Neural progenitor cell (in vitro differentiated cells): ENCODE measurements at regions not wholly inside any gene's neighbourhood (a gene's known extent, or its start where the extent isn't known, plus 50 kb on each side); places are given as distances from the start of the nearest gene placed in this dataset.

ENCODE experiments used
- DNase-seq: peaks from one replicate; pipeline ENCODE4 v3.0.0-alpha.2; 2016; ENCODE audit warnings: low spot score
- H2AFZ ChIP-seq: fragments of 200-600 bp; sonication (generic); replicated peaks from 2 replicates; pipeline ENCODE4 v1.6.1; 2016; ENCODE audit warnings: antibody characterized with exemption
- H3F3A ChIP-seq: fragments of 200-600 bp; sonication (generic); 2 replicates; pipeline ENCODE4 v1.6.1; 2016; ENCODE audit warnings: antibody characterized with exemption, low read depth
- H3K27ac ChIP-seq: fragments of 200-600 bp; sonication (generic); 2 replicates; pipeline ENCODE4 v1.5.1; 2016; ENCODE audit warnings: mild to moderate bottlenecking
- H3K27me3 ChIP-seq: fragments of 200-600 bp; sonication (generic); 2 replicates; pipeline ENCODE4 v1.6.1; 2016; ENCODE audit warnings: mild to moderate bottlenecking, moderate library complexity
- H3K36me3 ChIP-seq: fragments of 200-600 bp; sonication (generic); 2 replicates; pipeline ENCODE4 v1.5.1; 2016
- H3K4me1 ChIP-seq: fragments of 200-600 bp; sonication (generic); 2 replicates; pipeline ENCODE4 v1.6.1; 2016; ENCODE audit warnings: mixed run types
- H3K4me2 ChIP-seq: fragments of 200-600 bp; sonication (generic); 2 replicates; pipeline ENCODE4 v1.6.1; 2016
- H3K4me3 ChIP-seq: fragments of 200-600 bp; sonication (generic); 2 replicates; pipeline ENCODE4 v1.5.1; 2016
- H3K79me2 ChIP-seq: fragments of 200-600 bp; sonication (generic); 2 replicates; pipeline ENCODE4 v1.6.1; 2016; ENCODE audit warnings: low read depth
- H3K9ac ChIP-seq: fragments of 200-600 bp; sonication (generic); 2 replicates; pipeline ENCODE4 v1.6.1; 2016
- H3K9me3 ChIP-seq: fragments of 200-600 bp; sonication (generic); 2 replicates; pipeline ENCODE4 v1.5.1; 2016; ENCODE audit warnings: low read depth
- H4K20me1 ChIP-seq: fragments of 200-600 bp; sonication (generic); 2 replicates; pipeline ENCODE4 v1.6.1; 2016; ENCODE audit warnings: low read depth
- H3K27ac Mint-ChIP-seq: 3 replicates; pipeline ENCODE4 v1.8.0; 2021; ENCODE audit warnings: mixed read lengths
- H3K27me3 Mint-ChIP-seq: 2 replicates; pipeline ENCODE4 v1.8.0; 2022; ENCODE audit warnings: low read depth, mild to moderate bottlenecking, inconsistent platforms, moderate library complexity, mixed read lengths; ENCODE audit not compliant: insufficient read depth
- H3K36me3 Mint-ChIP-seq: 3 replicates; pipeline ENCODE4 v1.8.0; 2021; ENCODE audit warnings: mixed read lengths
- H3K4me1 Mint-ChIP-seq: 3 replicates; pipeline ENCODE4 v1.8.0; 2021; ENCODE audit warnings: mixed read lengths
- H3K4me3 Mint-ChIP-seq: 3 replicates; pipeline ENCODE4 v1.8.0; 2021; ENCODE audit warnings: mild to moderate bottlenecking, moderate library complexity, mixed read lengths
- H3K9me3 Mint-ChIP-seq: 3 replicates; pipeline ENCODE4 v1.8.0; 2020; ENCODE audit warnings: mixed read lengths
- CTCF ChIP-seq: fragments of 200-600 bp; sonication (generic); IDR thresholded peaks from 2 replicates; pipeline ENCODE4 v1.5.1; 2017; ENCODE audit warnings: antibody characterized with exemption, mild to moderate bottlenecking
- EZH2 ChIP-seq: fragments of 200-600 bp; sonication (generic); IDR thresholded peaks from 2 replicates; pipeline ENCODE4 v1.6.1; 2017; ENCODE audit warnings: antibody characterized with exemption, mild to moderate bottlenecking, moderate library complexity
- EZH2phosphoT487 ChIP-seq: fragments of 200-600 bp; sonication (generic); IDR thresholded peaks from 2 replicates; pipeline ENCODE4 v1.6.1; 2017; ENCODE audit warnings: antibody characterized with exemption

DNA sequence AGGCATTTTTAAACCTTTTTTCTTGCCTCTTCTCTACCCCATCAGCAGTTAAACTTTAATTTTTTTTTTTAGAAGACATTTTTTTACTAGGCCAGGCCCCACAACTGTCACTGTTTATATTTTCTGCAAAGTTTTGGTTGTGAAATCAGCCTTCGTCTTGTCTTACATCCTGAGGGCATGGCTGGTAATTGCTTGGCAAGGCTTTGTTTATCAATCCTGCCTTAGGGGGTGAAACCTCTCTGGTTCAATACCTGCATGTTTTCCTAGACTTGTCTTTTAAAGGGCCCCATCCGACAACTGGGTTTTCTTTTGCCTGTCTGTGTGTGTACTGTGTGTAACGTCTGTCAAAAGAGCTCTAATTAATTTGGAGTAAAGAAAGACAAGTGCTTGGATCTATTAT is 330.0 kb upstream of the CWC22 start:
- no peak overlapping the region for H3K4me3 ChIP-seq
- Mint-ChIP-seq H3K4me3 (no peak overlapping the region), H3K27me3 (no peaks in the 10 kb centered on the region), H3K4me1 (no peaks in the 10 kb centered on the region), H3K9me3 (peaks cover 31% of the 10 kb centered on the region), H3K36me3 (peaks cover 2% of the 10 kb centered on the region), H3K27ac (no peak overlapping the region)
- H4K20me1 ChIP-seq = no peaks in the 10 kb centered on the region
- no peaks in the 10 kb centered on the region for H3K79me2 ChIP-seq
- peaks cover 11% of the 10 kb centered on the region for H3K9me3 ChIP-seq
- H3F3A ChIP-seq = no peaks in the 10 kb centered on the region
- H3K27me3 ChIP-seq = no peaks in the 10 kb centered on the region
- H3K36me3 ChIP-seq = peaks cover 3% of the 10 kb centered on the region
- no peak overlapping the region for H2AFZ ChIP-seq
- DNase-seq = no peak
- H3K9ac ChIP-seq = no peak overlapping the region
- H3K27ac ChIP-seq = no peak overlapping the region
- TF ChIP-seq CTCF (no peak), EZH2phosphoT487 (no peak), EZH2 (no peak)
- no peak overlapping the region for H3K4me2 ChIP-seq
- no peaks in the 10 kb centered on the region for H3K4me1 ChIP-seq

GRCh38 chr2:180336550-180336949 is 329.5 kb upstream of the CWC22 start:
- Mint-ChIP-seq H3K27ac (no peak overlapping the region), H3K27me3 (no peaks in the 10 kb centered on the region), H3K4me3 (no peak overlapping the region), H3K36me3 (peaks cover 2% of the 10 kb centered on the region), H3K4me1 (no peaks in the 10 kb centered on the region), H3K9me3 (peaks cover 32% of the 10 kb centered on the region)
- Histone ChIP-seq H3F3A (no peaks in the 10 kb centered on the region), H3K9me3 (peaks cover 11% of the 10 kb centered on the region), H4K20me1 (no peaks in the 10 kb centered on the region), H3K4me3 (no peak overlapping the region), H3K4me1 (no peaks in the 10 kb centered on the region), H3K4me2 (no peak overlapping the region), H3K27me3 (no peaks in the 10 kb centered on the region), H3K36me3 (peaks cover 3% of the 10 kb centered on the region), H3K27ac (no peak overlapping the region), H2AFZ (no peak overlapping the region), H3K79me2 (no peaks in the 10 kb centered on the region), H3K9ac (no peak overlapping the region)
- TF ChIP-seq CTCF (no peak), EZH2 (no peak), EZH2phosphoT487 (no peak)
- DNase-seq = no peak

GRCh38 chr2:180334514-180334913 is 327.4 kb upstream of the CWC22 start:
- no peaks in the 10 kb centered on the region for H3F3A ChIP-seq
- Mint-ChIP-seq H3K9me3 (peaks cover 36% of the 10 kb centered on the region), H3K36me3 (peaks cover 2% of the 10 kb centered on the region), H3K4me1 (no peaks in the 10 kb centered on the region), H3K27ac (no peak overlapping the region), H3K27me3 (no peaks in the 10 kb centered on the region), H3K4me3 (no peak overlapping the region)
- no peak overlapping the region for H3K4me2 ChIP-seq
- no peaks in the 10 kb centered on the region for H3K4me1 ChIP-seq
- peaks cover 3% of the 10 kb centered on the region for H3K36me3 ChIP-seq
- peaks cover 11% of the 10 kb centered on the region for H3K9me3 ChIP-seq
- H3K27ac ChIP-seq = no peak overlapping the region
- no peaks in the 10 kb centered on the region for H3K79me2 ChIP-seq
- no peak overlapping the region for H2AFZ ChIP-seq
- no peak overlapping the region for H3K9ac ChIP-seq
- no peak for TF ChIP-seq EZH2phosphoT487
- TF ChIP-seq EZH2 = no peak
- TF ChIP-seq CTCF = no peak
- no peaks in the 10 kb centered on the region for H4K20me1 ChIP-seq
- no peak for DNase-seq
- no peaks in the 10 kb centered on the region for H3K27me3 ChIP-seq
- no peak overlapping the region for H3K4me3 ChIP-seq
